Heart right ventricle (tissue), 16 donors: ENCODE measurements at regions not wholly inside any gene's neighbourhood (a gene's known extent, or its start where the extent isn't known, plus 50 kb on each side); places are given as distances from the start of the nearest gene placed in this dataset.

Source experiments
- ATAC-seq, 8 donors: fragments of 200-7000 bp; cut with Tn5 transposase; one replicate each; pipeline ENCODE4 v1.9.1; 2020; ENCODE audit warnings: mild to moderate bottlenecking in 8 of 8, moderate library complexity in 8 of 8, moderate number of reproducible peaks in 1 of 8
- DNase-seq, 2 donors: peaks; one replicate each; pipeline ENCODE4 v3.0.0-alpha.2; 2020
- H3K27ac ChIP-seq, 10 donors: fragments of 200-600 bp; sonication (generic) in 2 of 10; one replicate each; pipeline versions ENCODE4 v1.5.0 to v1.8.0; 2020 to 2022; ENCODE audit warnings: mild to moderate bottlenecking in 3 of 10
- H3K27me3 ChIP-seq, 7 donors: fragments of 200-600 bp; one replicate each; pipeline ENCODE4 v1.8.0; 2021 to 2022; ENCODE audit warnings: mild to moderate bottlenecking in 2 of 7
- H3K36me3 ChIP-seq, 9 donors: fragments of 200-600 bp; sonication (generic) in 1 of 9; one replicate each; pipeline versions ENCODE4 v1.5.0 to v1.8.0; 2020 to 2022; ENCODE audit warnings: mild to moderate bottlenecking in 2 of 9
- H3K4me1 ChIP-seq, 9 donors: fragments of 200-600 bp; sonication (generic) in 1 of 9; one replicate each; pipeline versions ENCODE4 v1.5.0 to v1.8.0; 2020 to 2022; ENCODE audit warnings: mild to moderate bottlenecking in 4 of 9
- H3K4me3 ChIP-seq, 10 donors: fragments of 200-600 bp; sonication (generic) in 2 of 10; one replicate each; pipeline versions ENCODE4 v1.5.0 to v1.8.0; 2020 to 2022; ENCODE audit warnings: mild to moderate bottlenecking in 7 of 10, moderate library complexity in 2 of 10
- H3K9me3 ChIP-seq, 11 donors: fragments of 200-600 bp in 10 of 11; sonication (generic) in 2 of 11; one replicate each; pipeline versions ENCODE4 v1.5.0 to v1.8.0; 2013 to 2022; ENCODE audit warnings: mild to moderate bottlenecking in 2 of 11, control low read depth in 1 of 11, moderate library complexity in 1 of 11
- CTCF ChIP-seq, 9 donors: fragments of 200-600 bp; sonication (generic) in 2 of 9; IDR thresholded peaks; one replicate each; pipeline versions ENCODE4 v1.5.0 to v1.8.0; 2021 to 2022; ENCODE audit warnings: antibody characterized with exemption in 9 of 9, mild to moderate bottlenecking in 5 of 9, moderate library complexity in 1 of 9
- WGBS, 2 donors: extraction: QIAGEN DNeasy Blood & Tissue Kit; methylation state at CpG; one replicate each; pipeline ENCODE4 v1.1.7; 2013; ENCODE audit warnings: inconsistent platforms in 1 of 2; 5-methylcytosine and 5-hydroxymethylcytosine counted together
- intact Hi-C, 10 donors: fragments of 100-400 bp; cut with DNase I; formaldehyde crosslinking; loops; one replicate each; pipeline versions ENCODE4 v1.11.1 to v1.14.2; 2022
- donor health status: Arrhythmogenic right ventricular cardiomyopathy.
- donor health status: ischemic (EF 13 %, LVEDD 7.1; RV severe dilation, severe dysfunction).
- donor health status: healthy with polysubstance abuse.
- donor health status: DM: no; HTN: yes; CAD: no.
- donor health status: DM: no; HTN: no; CAD: no.
- donor health status: ischemic (EF 25% LVEDD 6.9; RV normal size, moderate dysfunction).
- donor health status: ischemic (EF 25% LVEDD 5.7; RV mildly dilated, moderate dysfunction).
- donor health status: healthy.
- donor health status: DM: yes; HTN: yes; CAD: no.
- donor health status: Ischemic cardiomyopathy.
- donor health status: ischemic (EF 35%, LVEDD 5.7; RV mildly dilated, moderate dysfunction).
- donor health status: nonischemic (EF 11% LVEDD 7.7; RV severe dilation, severe dysfunction).
- donor health status: DM: yes; HTN: yes; CAD: no.
- donor health status: PGD.
- donor health status: ischemic (EF 29% LVEDD 5.4; RV normal size, mild dysfunction).
- donor health status: nonischemic (EF 23%, LVEDD 6.1; RV moderate dilation, normal function).

GRCh38 chr17:72182371-72182873, 61.6 kb downstream of the SOX9 start:
- Histone ChIP-seq H3K4me3 (no peak overlapping the region), H3K9me3 (no peaks in the 10 kb centered on the region), H3K36me3 (no peaks in the 10 kb centered on the region), H3K27me3 (peaks cover 0 to 7% (median 0%) of the 10 kb centered on the region in 7 donors), H3K27ac (no peak overlapping the region), H3K4me1 (peaks cover 0 to 25% (median 0%) of the 10 kb centered on the region in 9 donors)
- TF ChIP-seq CTCF (IDR thresholded peaks at IDR 0.05): no peak
- intact Hi-C loops: loop anchor here in 1 of 10 donors (10.0 kb wide), 1 partner anchor 58 kb away; the partner anchor contains the start of gene SOX9
- no peak for DNase-seq
- WGBS, 2 donors: 42 to 44% methylated on average over 2 of the region's 2 CpGs
- no peak for ATAC-seq

GRCh38 chr17:72183194-72183685, 62.4 kb downstream of the SOX9 start:
- no peak overlapping the region for H3K27ac ChIP-seq
- H3K4me1 ChIP-seq: peaks cover 0 to 32% (median 0%) of the 10 kb centered on the region in 9 donors
- WGBS, 2 donors: 90 to 92% methylated on average over 4 of the region's 4 CpGs
- TF ChIP-seq CTCF (IDR thresholded peaks at IDR 0.05): no peak
- ATAC-seq (no peak), DNase-seq (no peak)
- intact Hi-C loops: loop anchor here in 1 of 10 donors (10.0 kb wide), 1 partner anchor 58 kb away; the partner anchor contains the start of gene SOX9
- no peak overlapping the region for H3K4me3 ChIP-seq
- no peaks in the 10 kb centered on the region for H3K36me3 ChIP-seq
- H3K27me3 ChIP-seq: peaks cover 0 to 6% (median 0%) of the 10 kb centered on the region in 7 donors
- no peaks in the 10 kb centered on the region for H3K9me3 ChIP-seq

- Histone ChIP-seq H3K27ac (peak overlapping the region in 3 of 10 donors; percentile 13 to 29 (median 25)), H3K4me1 (peaks cover 0 to 37% (median 0%) of the 10 kb centered on the region in 9 donors), H3K9me3 (no peaks in the 10 kb centered on the region), H3K4me3 (no peak overlapping the region), H3K27me3 (peaks cover 0 to 6% (median 0%) of the 10 kb centered on the region in 7 donors), H3K36me3 (no peaks in the 10 kb centered on the region)
- ATAC-seq (peak in 6 of 8 donors; percentile 41 to 54 (median 48)), DNase-seq (no peak)
- intact Hi-C loops: loop anchor here in 2 of 10 donors (5.0 to 10.0 kb wide), 2 partner anchors 58 to 60 kb away; partner anchors contain the start of gene SOX9 (in 1 of the 2)
- 75 to 76% methylated on average over 6 of the region's 6 CpGs for WGBS, 2 donors
- TF ChIP-seq CTCF (IDR thresholded peaks at IDR 0.05): no peak
Observed at GRCh38 chr17:72184805-72185204, 64.0 kb downstream of the SOX9 start.

GRCh38 chr17:72185564-72185963, 64.7 kb downstream of the SOX9 start:
- peaks cover 0 to 6% (median 0%) of the 10 kb centered on the region in 7 donors for H3K27me3 ChIP-seq
- H3K4me3 ChIP-seq: no peak overlapping the region
- DNase-seq (peak; percentile 45 to 46), ATAC-seq (peak; percentile 31 to 83 (median 74))
- no peaks in the 10 kb centered on the region for H3K9me3 ChIP-seq
- intact Hi-C loops: loop anchor here in 2 of 10 donors (5.0 to 10.0 kb wide), 2 partner anchors 58 to 61 kb away; partner anchors contain the start of gene SOX9 (in 1 of the 2)
- WGBS, 2 donors: 26 to 48% methylated on average over 8 of the region's 8 CpGs
- peaks cover 0 to 42% (median 0%) of the 10 kb centered on the region in 9 donors for H3K4me1 ChIP-seq
- H3K36me3 ChIP-seq: no peaks in the 10 kb centered on the region
- peak overlapping the region in 6 of 10 donors; percentile 22 to 58 (median 32) for H3K27ac ChIP-seq
- no peak for TF ChIP-seq CTCF (IDR thresholded peaks at IDR 0.05)
